ENCODE measurements at regions not wholly inside any gene's neighbourhood (a gene's known extent, or its start where the extent isn't known, plus 50 kb on each side); places are given as distances from the start of the nearest gene placed in this dataset.

DNA sequence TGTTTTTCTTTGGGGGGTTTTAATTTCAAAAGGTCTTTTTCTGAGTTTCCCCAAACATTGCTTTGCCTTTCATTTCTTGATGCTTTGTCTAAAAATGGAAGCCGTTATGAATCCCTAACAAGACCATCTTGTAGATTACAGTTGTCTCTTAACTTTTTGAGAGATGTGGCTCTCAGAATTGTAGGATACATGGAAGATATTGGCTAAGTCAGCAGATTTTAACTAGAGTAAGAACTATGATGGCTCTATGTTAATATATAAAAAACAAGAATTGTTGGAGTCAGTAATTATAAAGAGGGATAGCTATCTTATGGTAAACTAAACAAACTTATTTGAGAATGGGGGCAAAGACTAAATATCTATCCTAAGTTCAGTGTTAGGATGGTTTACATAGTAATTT lies 96.6 kb upstream of the HS3ST5 start:
- no peaks in the 10 kb centered on the region for H3K79me2 ChIP-seq (ENCODE audit: control insufficient read depth, insufficient read depth, low read length, unreplicated experiment)
- no peak overlapping the region for H3K27ac ChIP-seq (ENCODE audit: low read depth, low read length)
- H3K4me3 ChIP-seq (ENCODE audit: low read depth, low read length): no peak overlapping the region
- no peaks in the 10 kb centered on the region for H3K36me3 ChIP-seq (ENCODE audit: insufficient read depth, low read length)
- no peaks in the 10 kb centered on the region for H3K4me1 ChIP-seq (ENCODE audit: control insufficient read depth, insufficient read depth, low read length, unreplicated experiment)
- H2AFZ ChIP-seq (ENCODE audit: low read length, unreplicated experiment): no peak overlapping the region
- no peaks in the 10 kb centered on the region for H3K27me3 ChIP-seq (ENCODE audit: insufficient read depth, low read length)

DNA sequence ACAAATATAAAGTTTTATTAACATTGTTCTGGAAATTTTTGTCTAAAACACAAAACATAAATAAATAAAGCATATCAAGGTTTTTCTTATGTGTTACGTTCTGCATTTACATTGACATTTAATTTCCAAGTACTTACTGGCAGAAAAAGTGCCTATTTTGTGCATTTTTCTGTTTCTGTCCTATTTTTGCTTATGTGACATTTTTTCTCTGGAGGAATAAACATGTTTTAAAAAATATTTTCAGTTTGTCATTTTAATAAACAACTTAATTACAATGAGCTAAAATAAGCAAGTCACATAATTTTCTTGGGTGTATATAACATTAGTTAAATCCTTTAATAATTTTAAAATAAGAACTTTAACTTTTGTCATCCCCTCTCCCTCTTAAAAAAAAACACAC lies 94.4 kb upstream of the HS3ST5 start:
- H3K4me3 ChIP-seq (ENCODE audit: low read depth, low read length): no peak overlapping the region

DNA sequence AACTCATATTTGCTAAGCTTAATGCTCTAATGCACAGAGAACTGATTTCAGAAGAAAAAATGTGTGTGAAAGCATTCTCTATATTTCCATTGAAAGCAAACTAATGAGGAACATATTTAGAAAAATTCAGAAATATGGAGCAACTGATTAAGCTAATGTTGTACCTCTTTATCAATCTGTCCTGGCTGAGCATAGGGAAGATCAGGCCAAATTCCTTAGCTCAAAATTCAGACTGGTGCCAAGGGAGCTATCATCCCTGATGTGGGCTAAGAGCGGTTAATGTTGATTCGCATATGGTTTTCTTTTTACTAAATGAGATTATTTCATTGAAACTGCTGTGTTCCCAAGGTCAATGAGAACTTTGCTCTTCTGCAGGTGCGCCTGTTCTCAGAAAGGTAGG lies 93.9 kb upstream of the HS3ST5 start:
- H3K79me2 ChIP-seq (ENCODE audit: control insufficient read depth, insufficient read depth, low read length, unreplicated experiment): no peaks in the 10 kb centered on the region
- H2AFZ ChIP-seq (ENCODE audit: low read length, unreplicated experiment): no peak overlapping the region
- no peaks in the 10 kb centered on the region for H3K27me3 ChIP-seq (ENCODE audit: insufficient read depth, low read length)
- no peak overlapping the region for H3K27ac ChIP-seq (ENCODE audit: low read depth, low read length)
- no peaks in the 10 kb centered on the region for H3K4me1 ChIP-seq (ENCODE audit: control insufficient read depth, insufficient read depth, low read length, unreplicated experiment)
- no peak overlapping the region for H3K4me3 ChIP-seq (ENCODE audit: low read depth, low read length)
- H3K36me3 ChIP-seq (ENCODE audit: insufficient read depth, low read length): no peaks in the 10 kb centered on the region

More for the DNA sequence above, 94.4 kb upstream of the HS3ST5 start:
- Histone ChIP-seq H3K27ac (ENCODE audit: low read depth, low read length) (no peak overlapping the region), H3K4me1 (ENCODE audit: control insufficient read depth, insufficient read depth, low read length, unreplicated experiment) (no peaks in the 10 kb centered on the region), H3K27me3 (ENCODE audit: insufficient read depth, low read length) (no peaks in the 10 kb centered on the region), H3K79me2 (ENCODE audit: control insufficient read depth, insufficient read depth, low read length, unreplicated experiment) (no peaks in the 10 kb centered on the region), H2AFZ (ENCODE audit: low read length, unreplicated experiment) (no peak overlapping the region), H3K36me3 (ENCODE audit: insufficient read depth, low read length) (no peaks in the 10 kb centered on the region)

DNA sequence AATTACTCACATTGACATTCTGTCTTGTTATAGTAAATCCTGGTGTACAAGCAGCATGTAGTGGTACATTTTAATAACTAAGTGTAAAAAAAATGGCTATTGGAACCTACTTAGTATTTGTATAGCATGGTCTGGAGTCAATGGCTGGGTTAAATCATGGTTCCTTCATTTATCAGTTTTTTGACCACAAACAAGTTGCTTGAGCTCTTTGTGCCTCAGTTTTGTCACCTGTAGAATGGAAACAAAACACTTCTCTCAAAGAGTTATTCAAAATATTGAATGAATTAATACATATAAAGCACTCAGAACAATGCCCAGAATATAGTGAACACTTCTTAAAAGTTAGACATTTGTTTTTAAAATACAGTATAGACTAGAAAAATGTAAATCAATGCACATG lies 93.2 kb upstream of the HS3ST5 start:
- no peak overlapping the region for H3K27ac ChIP-seq (ENCODE audit: low read depth, low read length)
- no peak overlapping the region for H3K4me3 ChIP-seq (ENCODE audit: low read depth, low read length)
- no peak overlapping the region for H2AFZ ChIP-seq (ENCODE audit: low read length, unreplicated experiment)
- H3K36me3 ChIP-seq (ENCODE audit: insufficient read depth, low read length): no peaks in the 10 kb centered on the region
- H3K27me3 ChIP-seq (ENCODE audit: insufficient read depth, low read length): no peaks in the 10 kb centered on the region
- H3K79me2 ChIP-seq (ENCODE audit: control insufficient read depth, insufficient read depth, low read length, unreplicated experiment): no peaks in the 10 kb centered on the region
- no peaks in the 10 kb centered on the region for H3K4me1 ChIP-seq (ENCODE audit: control insufficient read depth, insufficient read depth, low read length, unreplicated experiment)

DNA sequence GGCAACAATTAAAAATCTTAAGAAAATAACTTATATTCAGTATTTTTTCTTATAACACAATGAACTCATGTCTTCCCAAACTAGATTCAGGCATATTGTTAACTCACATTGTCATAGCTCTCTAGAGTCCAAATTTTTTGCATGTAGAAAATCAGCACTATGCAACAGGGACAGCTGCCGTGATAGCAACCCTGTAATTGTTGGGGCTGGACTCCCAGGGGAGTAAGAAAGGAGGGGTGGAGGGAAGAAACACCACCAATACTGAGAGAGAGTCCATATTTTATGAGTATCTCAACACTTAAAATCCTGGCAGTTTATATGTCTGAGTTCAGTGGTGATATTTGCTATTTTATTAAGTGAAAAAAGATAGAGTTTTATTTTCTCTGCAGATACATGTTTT lies 89.6 kb upstream of the HS3ST5 start:
- Histone ChIP-seq H3K79me2 (ENCODE audit: control insufficient read depth, insufficient read depth, low read length, unreplicated experiment) (no peaks in the 10 kb centered on the region), H3K4me3 (ENCODE audit: low read depth, low read length) (no peak overlapping the region), H2AFZ (ENCODE audit: low read length, unreplicated experiment) (no peak overlapping the region), H3K27me3 (ENCODE audit: insufficient read depth, low read length) (no peaks in the 10 kb centered on the region), H3K27ac (ENCODE audit: low read depth, low read length) (no peak overlapping the region), H3K36me3 (ENCODE audit: insufficient read depth, low read length) (no peaks in the 10 kb centered on the region), H3K4me1 (ENCODE audit: control insufficient read depth, insufficient read depth, low read length, unreplicated experiment) (no peaks in the 10 kb centered on the region)

DNA sequence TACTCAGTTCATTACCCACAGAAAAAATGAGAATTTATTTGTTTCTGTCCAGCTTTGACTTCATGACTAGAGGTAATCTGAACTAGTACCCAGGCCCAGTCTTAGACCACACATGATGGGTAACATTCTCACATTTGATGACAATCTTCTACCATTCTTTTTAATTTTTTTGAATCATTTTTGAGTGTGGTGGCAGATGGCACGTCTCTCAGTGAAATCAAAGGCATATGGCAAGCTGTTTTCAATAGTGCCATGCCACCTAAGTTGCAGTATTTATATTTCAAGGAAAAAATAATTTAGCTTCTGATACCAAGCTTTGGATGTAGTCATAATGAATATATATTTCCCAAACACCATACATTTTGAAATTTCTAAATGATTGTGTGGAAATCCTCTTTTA lies 88.8 kb upstream of the HS3ST5 start:
- Histone ChIP-seq H3K79me2 (ENCODE audit: control insufficient read depth, insufficient read depth, low read length, unreplicated experiment) (no peaks in the 10 kb centered on the region), H3K4me3 (ENCODE audit: low read depth, low read length) (no peak overlapping the region), H3K27me3 (ENCODE audit: insufficient read depth, low read length) (no peaks in the 10 kb centered on the region), H3K36me3 (ENCODE audit: insufficient read depth, low read length) (no peaks in the 10 kb centered on the region), H2AFZ (ENCODE audit: low read length, unreplicated experiment) (no peak overlapping the region), H3K27ac (ENCODE audit: low read depth, low read length) (no peak overlapping the region), H3K4me1 (ENCODE audit: control insufficient read depth, insufficient read depth, low read length, unreplicated experiment) (no peaks in the 10 kb centered on the region)

DNA sequence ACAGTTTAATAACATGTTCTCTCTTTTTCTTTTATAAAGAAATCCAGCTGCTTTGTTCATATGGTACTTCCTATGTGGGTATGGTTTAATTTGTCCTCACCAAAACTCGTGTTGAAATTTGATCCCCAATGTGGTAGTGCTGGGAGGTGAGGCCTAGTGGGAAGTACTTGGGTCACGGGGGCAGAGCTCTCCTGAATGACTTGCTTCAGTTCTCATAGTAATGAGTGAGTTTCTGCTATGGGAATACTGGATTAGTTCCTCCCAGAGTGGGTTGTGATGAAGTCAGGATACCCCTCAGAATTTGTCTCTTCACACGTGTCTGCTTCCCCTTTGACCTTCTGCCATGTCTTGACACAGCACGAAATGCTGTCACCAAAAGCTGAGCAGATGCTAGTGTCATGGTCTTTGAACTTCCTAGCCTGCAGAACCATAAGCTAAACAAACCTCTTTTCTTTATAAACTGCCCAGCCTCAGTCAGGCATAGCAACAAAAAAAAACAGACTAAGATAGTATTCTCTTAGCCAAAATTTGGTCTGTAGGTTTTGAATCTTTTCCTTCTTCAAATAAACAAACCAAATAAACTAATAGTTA lies 87.8 kb upstream of the HS3ST5 start:
- Histone ChIP-seq H3K4me3 (ENCODE audit: low read depth, low read length) (no peak overlapping the region), H3K27ac (ENCODE audit: low read depth, low read length) (no peak overlapping the region), H3K4me1 (ENCODE audit: control insufficient read depth, insufficient read depth, low read length, unreplicated experiment) (no peaks in the 10 kb centered on the region), H3K79me2 (ENCODE audit: control insufficient read depth, insufficient read depth, low read length, unreplicated experiment) (no peaks in the 10 kb centered on the region), H3K27me3 (ENCODE audit: insufficient read depth, low read length) (no peaks in the 10 kb centered on the region), H3K36me3 (ENCODE audit: insufficient read depth, low read length) (no peaks in the 10 kb centered on the region), H2AFZ (ENCODE audit: low read length, unreplicated experiment) (no peak overlapping the region)

DNA sequence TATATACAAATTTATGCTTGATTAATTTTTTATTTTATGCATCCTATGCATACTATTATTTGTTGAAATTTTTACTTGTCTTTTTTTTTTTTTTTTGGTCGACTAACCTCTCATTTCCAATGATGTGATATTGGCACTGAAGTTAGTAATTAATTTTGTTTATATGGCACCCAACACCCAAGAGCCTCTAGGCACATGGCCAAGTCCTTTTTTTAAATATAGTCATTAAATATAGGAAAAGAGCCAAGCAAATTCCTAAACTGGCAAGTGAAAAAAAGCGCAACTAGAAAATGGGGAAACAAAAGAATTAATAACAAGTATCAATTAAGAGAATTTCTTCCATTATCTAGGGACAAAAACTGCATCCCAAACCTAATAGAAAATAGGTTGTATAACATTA lies 85.5 kb upstream of the HS3ST5 start:
- H3K4me1 ChIP-seq (ENCODE audit: control insufficient read depth, insufficient read depth, low read length, unreplicated experiment): no peaks in the 10 kb centered on the region
- H3K36me3 ChIP-seq (ENCODE audit: insufficient read depth, low read length): no peaks in the 10 kb centered on the region
- H3K4me3 ChIP-seq (ENCODE audit: low read depth, low read length): no peak overlapping the region
- H3K27me3 ChIP-seq (ENCODE audit: insufficient read depth, low read length): no peaks in the 10 kb centered on the region
- H3K79me2 ChIP-seq (ENCODE audit: control insufficient read depth, insufficient read depth, low read length, unreplicated experiment): no peaks in the 10 kb centered on the region
- H3K27ac ChIP-seq (ENCODE audit: low read depth, low read length): no peak overlapping the region
- no peak overlapping the region for H2AFZ ChIP-seq (ENCODE audit: low read length, unreplicated experiment)

DNA sequence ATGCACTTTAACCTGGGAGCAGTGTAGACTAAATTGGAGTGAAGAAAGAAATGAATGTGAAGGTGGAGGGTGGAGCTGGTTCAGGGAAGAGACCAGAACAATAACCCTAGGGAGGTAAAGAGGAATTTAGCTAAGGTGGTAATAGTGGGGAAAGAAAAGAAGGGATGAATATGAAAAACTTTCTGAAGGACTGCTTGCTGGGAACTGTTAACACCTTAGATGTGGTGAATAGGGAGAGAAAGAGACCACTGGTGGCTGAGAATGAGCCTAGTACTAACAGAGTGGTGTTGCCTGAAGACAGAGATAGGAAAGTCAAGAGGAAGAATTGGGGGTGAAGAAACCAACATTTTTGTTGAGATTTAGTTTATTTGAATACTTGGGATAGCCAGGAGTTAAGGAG lies 78.4 kb upstream of the HS3ST5 start:
- Histone ChIP-seq H3K27me3 (ENCODE audit: insufficient read depth, low read length) (no peaks in the 10 kb centered on the region), H3K4me3 (ENCODE audit: low read depth, low read length) (no peak overlapping the region), H3K36me3 (ENCODE audit: insufficient read depth, low read length) (no peaks in the 10 kb centered on the region), H3K4me1 (ENCODE audit: control insufficient read depth, insufficient read depth, low read length, unreplicated experiment) (no peaks in the 10 kb centered on the region), H3K27ac (ENCODE audit: low read depth, low read length) (no peak overlapping the region), H3K79me2 (ENCODE audit: control insufficient read depth, insufficient read depth, low read length, unreplicated experiment) (no peaks in the 10 kb centered on the region), H2AFZ (ENCODE audit: low read length, unreplicated experiment) (no peak overlapping the region)

DNA sequence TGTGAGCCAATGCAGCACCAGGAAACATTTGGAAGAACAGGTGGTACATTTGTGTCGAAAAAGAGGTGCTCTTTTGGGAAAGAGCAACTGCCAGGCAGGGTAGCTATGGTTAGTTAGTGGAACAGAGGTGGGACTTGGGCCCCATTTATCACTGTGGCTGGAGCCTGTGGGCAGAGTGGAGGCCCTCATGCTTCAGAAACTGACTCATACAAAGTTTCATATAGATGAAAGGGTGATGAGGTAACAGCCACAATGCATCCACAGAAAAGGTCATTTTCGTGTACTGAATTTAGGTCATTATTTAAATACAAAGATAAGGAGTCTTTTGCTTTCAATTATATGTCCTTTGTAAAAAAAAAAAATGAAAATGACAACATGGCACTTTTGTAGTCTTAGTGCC lies 76.4 kb upstream of the HS3ST5 start:
- H3K27ac ChIP-seq (ENCODE audit: low read depth, low read length): no peak overlapping the region
- no peaks in the 10 kb centered on the region for H3K79me2 ChIP-seq (ENCODE audit: control insufficient read depth, insufficient read depth, low read length, unreplicated experiment)
- H3K27me3 ChIP-seq (ENCODE audit: insufficient read depth, low read length): no peaks in the 10 kb centered on the region
- H3K4me3 ChIP-seq (ENCODE audit: low read depth, low read length): no peak overlapping the region
- H3K36me3 ChIP-seq (ENCODE audit: insufficient read depth, low read length): no peaks in the 10 kb centered on the region
- no peaks in the 10 kb centered on the region for H3K4me1 ChIP-seq (ENCODE audit: control insufficient read depth, insufficient read depth, low read length, unreplicated experiment)
- no peak overlapping the region for H2AFZ ChIP-seq (ENCODE audit: low read length, unreplicated experiment)

DNA sequence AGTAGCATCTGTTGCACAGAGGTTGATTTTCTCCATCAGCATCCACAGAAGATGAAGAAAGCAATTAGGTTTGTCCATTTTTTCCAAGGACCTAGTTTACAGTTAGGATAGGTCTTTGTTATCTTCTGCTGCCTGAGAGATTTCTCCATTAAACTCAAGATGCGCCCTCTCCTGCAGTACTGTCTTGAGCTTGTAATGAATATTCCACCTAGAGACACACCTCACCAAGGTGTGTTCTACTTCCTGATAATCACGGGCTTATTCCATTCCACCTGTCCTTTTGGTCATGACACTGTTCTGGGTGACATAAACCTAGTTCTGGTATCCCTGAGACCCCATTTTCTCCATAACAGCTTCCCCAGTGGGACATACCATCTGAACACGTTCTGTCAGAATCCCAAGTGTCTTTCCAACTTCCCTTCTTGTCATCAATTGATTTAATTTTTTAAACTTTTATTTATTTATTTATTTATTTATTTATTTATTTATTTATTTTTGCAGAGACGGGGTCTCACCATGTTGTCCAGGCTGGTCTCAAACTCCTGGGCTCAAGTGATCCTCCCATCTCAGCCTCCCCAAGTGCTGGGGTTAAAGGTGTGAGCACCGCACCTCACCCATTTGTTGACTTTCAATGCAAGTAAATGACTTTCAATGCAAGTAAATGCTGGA lies 75.6 kb upstream of the HS3ST5 start:
- Histone ChIP-seq H3K27ac (ENCODE audit: low read depth, low read length) (no peak overlapping the region), H3K27me3 (ENCODE audit: insufficient read depth, low read length) (no peaks in the 10 kb centered on the region)

More for the DNA sequence above, 75.6 kb upstream of the HS3ST5 start:
- H3K36me3 ChIP-seq (ENCODE audit: insufficient read depth, low read length): no peaks in the 10 kb centered on the region
- H3K4me3 ChIP-seq (ENCODE audit: low read depth, low read length): no peak overlapping the region
- no peak overlapping the region for H2AFZ ChIP-seq (ENCODE audit: low read length, unreplicated experiment)
- no peaks in the 10 kb centered on the region for H3K79me2 ChIP-seq (ENCODE audit: control insufficient read depth, insufficient read depth, low read length, unreplicated experiment)
- no peaks in the 10 kb centered on the region for H3K4me1 ChIP-seq (ENCODE audit: control insufficient read depth, insufficient read depth, low read length, unreplicated experiment)

All from ACC112 (cell line).